ENCODE measurements at regions not wholly inside any gene's neighbourhood (a gene's known extent, or its start where the extent isn't known, plus 50 kb on each side); places are given as distances from the start of the nearest gene placed in this dataset.

- no peaks in the 10 kb centered on the region for H3K4me1 Mint-ChIP-seq
- no peaks in the 10 kb centered on the region for H3K9me3 Mint-ChIP-seq
Observed at GRCh38 chr11:15418921-15419320, 304.2 kb downstream of the INSC start.

GRCh38 chr11:15419696-15420095 lies 305.0 kb downstream of the INSC start:
- POLR2A ChIA-PET: no interaction called here
- DNase-seq: no peak
- Mint-ChIP-seq H3K27ac (no peak overlapping the region), H3K27me3 (peaks cover 2% of the 10 kb centered on the region), H3K4me3 (no peak overlapping the region), H3K4me1 (no peaks in the 10 kb centered on the region), H3K9me3 (no peaks in the 10 kb centered on the region), H3K36me3 (no peaks in the 10 kb centered on the region)
- no peak for ATAC-seq (ENCODE audit: low read depth)

More at GRCh38 chr11:15418921-15419320, 304.2 kb downstream of the INSC start:
- no peak overlapping the region for H3K4me3 Mint-ChIP-seq
- POLR2A ChIA-PET: no interaction called here
- no peaks in the 10 kb centered on the region for H3K36me3 Mint-ChIP-seq
- ATAC-seq (ENCODE audit: low read depth) (no peak), DNase-seq (no peak)
- H3K27ac Mint-ChIP-seq: no peak overlapping the region
- H3K27me3 Mint-ChIP-seq: peaks cover 3% of the 10 kb centered on the region

DNA sequence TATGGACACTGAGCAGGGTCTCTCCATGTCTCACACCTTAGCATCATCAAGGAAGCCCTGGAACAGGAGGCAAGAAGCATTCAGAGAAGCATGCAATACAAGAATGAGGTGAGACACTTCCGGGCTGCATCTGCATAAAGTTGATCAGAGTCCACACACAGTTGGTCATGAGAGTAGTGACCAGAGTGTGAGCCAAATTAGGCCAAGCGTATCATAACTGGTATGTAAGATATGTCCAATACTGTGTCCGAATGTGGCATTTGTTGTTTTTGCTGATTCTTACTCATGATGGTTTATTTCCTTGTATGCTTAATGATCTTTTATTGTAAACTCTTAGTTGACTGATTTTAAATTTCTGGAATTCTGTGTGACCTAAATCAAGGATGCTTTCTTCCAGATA lies 315.7 kb downstream of the INSC start:
- Mint-ChIP-seq H3K27ac (no peak overlapping the region), H3K36me3 (no peaks in the 10 kb centered on the region), H3K4me3 (no peak overlapping the region), H3K4me1 (no peaks in the 10 kb centered on the region), H3K9me3 (no peaks in the 10 kb centered on the region), H3K27me3 (peaks cover 2% of the 10 kb centered on the region)
- POLR2A ChIA-PET: no interaction called here
- ATAC-seq (ENCODE audit: low read depth): no peak
- no peak for DNase-seq

DNA sequence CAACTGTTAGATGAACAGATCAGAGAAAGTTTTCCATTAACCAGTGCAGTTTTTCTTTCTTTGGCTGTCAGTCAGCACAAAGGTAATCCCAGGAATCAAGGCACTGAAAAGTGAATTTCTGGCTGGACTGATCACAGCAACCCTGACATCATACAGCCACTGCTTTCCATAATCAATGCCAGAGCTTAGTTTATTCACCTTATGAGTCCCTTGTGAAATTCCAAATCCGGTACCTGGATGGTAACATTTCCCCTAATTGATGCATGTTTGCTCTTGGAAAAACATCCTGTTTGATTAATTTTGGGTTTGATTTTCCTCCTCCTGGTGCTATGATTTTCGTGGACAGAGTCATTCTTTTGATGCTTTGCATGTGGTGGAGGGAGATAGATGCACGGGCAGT lies 319.8 kb downstream of the INSC start:
- ATAC-seq (ENCODE audit: low read depth) (no peak), DNase-seq (no peak)
- no peak overlapping the region for H3K4me3 Mint-ChIP-seq
- peaks cover 2% of the 10 kb centered on the region for H3K27me3 Mint-ChIP-seq
- H3K4me1 Mint-ChIP-seq: no peaks in the 10 kb centered on the region
- no peaks in the 10 kb centered on the region for H3K36me3 Mint-ChIP-seq
- POLR2A ChIA-PET: no interaction called here
- H3K27ac Mint-ChIP-seq: no peak overlapping the region
- H3K9me3 Mint-ChIP-seq: no peaks in the 10 kb centered on the region

DNA sequence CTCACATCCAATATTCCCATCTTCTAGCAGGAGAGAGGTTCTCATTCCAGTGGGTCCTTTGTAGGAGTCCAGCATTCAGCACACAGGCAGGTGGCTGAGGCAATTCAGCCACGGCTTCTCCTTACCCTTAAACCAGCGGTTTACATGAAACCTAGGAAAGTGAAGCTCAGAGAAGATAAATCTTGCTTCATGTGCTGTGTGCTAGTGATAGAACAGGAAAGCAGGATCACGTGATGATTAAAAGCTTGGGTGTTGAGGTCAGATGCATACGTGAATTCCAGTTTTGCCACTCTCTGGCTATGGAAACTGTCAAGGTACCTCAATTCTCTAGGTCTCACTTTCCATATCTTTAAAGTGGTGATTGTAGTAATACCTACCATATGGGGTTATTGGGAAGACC lies 331.6 kb downstream of the INSC start:
- no peak overlapping the region for H3K4me3 Mint-ChIP-seq
- no peaks in the 10 kb centered on the region for H3K27me3 Mint-ChIP-seq
- no peak overlapping the region for H3K27ac Mint-ChIP-seq
- H3K36me3 Mint-ChIP-seq: no peaks in the 10 kb centered on the region
- DNase-seq (no peak), ATAC-seq (ENCODE audit: low read depth) (no peak)
- no peaks in the 10 kb centered on the region for H3K9me3 Mint-ChIP-seq
- no peaks in the 10 kb centered on the region for H3K4me1 Mint-ChIP-seq
- POLR2A ChIA-PET: no interaction called here

- Mint-ChIP-seq H3K9me3 (no peaks in the 10 kb centered on the region), H3K27ac (no peak overlapping the region), H3K36me3 (no peaks in the 10 kb centered on the region), H3K4me3 (no peak overlapping the region), H3K27me3 (no peaks in the 10 kb centered on the region), H3K4me1 (no peaks in the 10 kb centered on the region)
- DNase-seq (no peak), ATAC-seq (ENCODE audit: low read depth) (no peak)
- POLR2A ChIA-PET: no interaction called here
Observed at GRCh38 chr11:15446929-15447328, 332.2 kb downstream of the INSC start.

DNA sequence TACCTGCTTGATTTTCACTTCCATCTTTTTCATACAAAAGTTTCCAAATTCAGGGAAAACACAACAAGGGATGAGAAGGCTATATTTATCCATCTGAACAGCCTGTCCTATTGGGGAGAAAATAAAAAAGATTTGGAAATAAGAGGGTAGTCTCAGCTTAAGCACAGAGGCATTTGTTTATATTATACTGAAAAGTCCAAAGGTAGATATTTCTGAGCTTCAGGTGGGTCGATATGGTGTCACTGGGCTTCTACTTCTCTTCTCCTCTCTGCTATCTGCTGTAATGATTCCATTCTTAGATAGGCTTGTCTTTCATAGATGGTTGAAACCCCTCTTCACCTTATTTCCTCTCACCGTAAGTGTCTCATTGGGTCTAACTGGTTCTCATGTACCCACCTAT lies 337.0 kb downstream of the INSC start:
- H3K4me1 Mint-ChIP-seq: no peaks in the 10 kb centered on the region
- no peak overlapping the region for H3K4me3 Mint-ChIP-seq
- POLR2A ChIA-PET: no interaction called here
- no peak for DNase-seq
- H3K36me3 Mint-ChIP-seq: no peaks in the 10 kb centered on the region
- H3K27ac Mint-ChIP-seq: no peak overlapping the region
- H3K27me3 Mint-ChIP-seq: no peaks in the 10 kb centered on the region
- H3K9me3 Mint-ChIP-seq: no peaks in the 10 kb centered on the region
- ATAC-seq (ENCODE audit: low read depth): no peak

- no peaks in the 10 kb centered on the region for H3K27me3 Mint-ChIP-seq
- POLR2A ChIA-PET: no interaction called here
- ATAC-seq (ENCODE audit: low read depth): no peak
Observed at GRCh38 chr11:15453211-15453765, 338.6 kb downstream of the INSC start.

GRCh38 chr11:15468466-15468865 lies 353.7 kb downstream of the INSC start:
- H3K4me1 Mint-ChIP-seq: no peaks in the 10 kb centered on the region
- ATAC-seq (ENCODE audit: low read depth) (no peak), DNase-seq (no peak)
- H3K27me3 Mint-ChIP-seq: no peaks in the 10 kb centered on the region
- H3K36me3 Mint-ChIP-seq: no peaks in the 10 kb centered on the region
- H3K9me3 Mint-ChIP-seq: no peaks in the 10 kb centered on the region
- POLR2A ChIA-PET: no interaction called here
- H3K27ac Mint-ChIP-seq: no peak overlapping the region
- H3K4me3 Mint-ChIP-seq: no peak overlapping the region

More at GRCh38 chr11:15453211-15453765, 338.6 kb downstream of the INSC start:
- H3K9me3 Mint-ChIP-seq: no peaks in the 10 kb centered on the region
- no peaks in the 10 kb centered on the region for H3K36me3 Mint-ChIP-seq
- no peak for DNase-seq
- H3K4me1 Mint-ChIP-seq: no peaks in the 10 kb centered on the region
- no peak overlapping the region for H3K4me3 Mint-ChIP-seq
- no peak overlapping the region for H3K27ac Mint-ChIP-seq

DNA sequence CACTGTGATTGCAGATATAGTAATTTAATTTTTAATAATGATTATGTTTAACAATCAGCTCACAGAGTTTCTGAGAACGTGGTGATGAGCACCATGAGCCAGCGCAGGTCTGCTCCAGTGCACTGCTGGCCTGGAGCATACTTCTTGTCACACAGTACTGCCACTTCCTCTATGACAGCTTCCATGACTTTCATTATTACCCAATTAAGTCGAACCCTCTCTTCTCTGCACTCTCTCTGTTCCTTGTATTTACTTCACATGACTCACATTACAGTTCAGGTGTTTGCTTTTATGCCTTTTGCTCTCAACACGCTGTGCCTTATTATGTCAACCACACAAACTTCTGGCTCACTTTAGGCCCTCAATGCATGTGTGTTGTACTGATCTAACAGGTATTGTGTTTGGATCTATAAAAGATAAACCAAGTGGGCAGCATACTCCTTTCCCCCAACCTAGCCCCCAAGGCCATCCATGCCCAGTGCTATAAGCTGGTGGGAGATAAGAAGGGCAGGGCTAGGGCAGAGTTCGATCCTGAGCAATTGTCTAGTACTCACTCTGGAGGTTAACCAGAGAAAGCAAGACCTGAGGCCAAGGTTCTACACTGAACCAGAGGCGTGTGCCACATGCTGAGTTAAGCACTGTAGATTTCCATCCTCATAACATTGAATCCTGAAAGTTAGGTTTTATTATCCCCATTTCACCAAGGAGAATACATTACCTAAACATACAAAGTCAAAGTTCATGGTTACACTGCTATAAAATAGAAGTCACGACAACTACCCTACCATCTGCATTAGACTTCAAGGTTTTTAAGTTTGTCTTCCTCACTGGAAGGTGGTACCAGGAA lies 356.5 kb downstream of the INSC start:
- Mint-ChIP-seq H3K36me3 (no peaks in the 10 kb centered on the region), H3K9me3 (no peaks in the 10 kb centered on the region), H3K27ac (no peak overlapping the region), H3K27me3 (no peaks in the 10 kb centered on the region), H3K4me1 (no peaks in the 10 kb centered on the region), H3K4me3 (no peak overlapping the region)
- ATAC-seq (ENCODE audit: low read depth) (no peak), DNase-seq (no peak)
- POLR2A ChIA-PET: no interaction called here

GRCh38 chr11:15471895-15472799 lies 357.4 kb downstream of the INSC start:
- no peak for DNase-seq
- H3K4me3 Mint-ChIP-seq: no peak overlapping the region
- no peaks in the 10 kb centered on the region for H3K27me3 Mint-ChIP-seq
- no peak for ATAC-seq (ENCODE audit: low read depth)
- POLR2A ChIA-PET: no interaction called here
- H3K4me1 Mint-ChIP-seq: no peaks in the 10 kb centered on the region
- no peaks in the 10 kb centered on the region for H3K9me3 Mint-ChIP-seq
- H3K36me3 Mint-ChIP-seq: no peaks in the 10 kb centered on the region
- no peak overlapping the region for H3K27ac Mint-ChIP-seq

DNA sequence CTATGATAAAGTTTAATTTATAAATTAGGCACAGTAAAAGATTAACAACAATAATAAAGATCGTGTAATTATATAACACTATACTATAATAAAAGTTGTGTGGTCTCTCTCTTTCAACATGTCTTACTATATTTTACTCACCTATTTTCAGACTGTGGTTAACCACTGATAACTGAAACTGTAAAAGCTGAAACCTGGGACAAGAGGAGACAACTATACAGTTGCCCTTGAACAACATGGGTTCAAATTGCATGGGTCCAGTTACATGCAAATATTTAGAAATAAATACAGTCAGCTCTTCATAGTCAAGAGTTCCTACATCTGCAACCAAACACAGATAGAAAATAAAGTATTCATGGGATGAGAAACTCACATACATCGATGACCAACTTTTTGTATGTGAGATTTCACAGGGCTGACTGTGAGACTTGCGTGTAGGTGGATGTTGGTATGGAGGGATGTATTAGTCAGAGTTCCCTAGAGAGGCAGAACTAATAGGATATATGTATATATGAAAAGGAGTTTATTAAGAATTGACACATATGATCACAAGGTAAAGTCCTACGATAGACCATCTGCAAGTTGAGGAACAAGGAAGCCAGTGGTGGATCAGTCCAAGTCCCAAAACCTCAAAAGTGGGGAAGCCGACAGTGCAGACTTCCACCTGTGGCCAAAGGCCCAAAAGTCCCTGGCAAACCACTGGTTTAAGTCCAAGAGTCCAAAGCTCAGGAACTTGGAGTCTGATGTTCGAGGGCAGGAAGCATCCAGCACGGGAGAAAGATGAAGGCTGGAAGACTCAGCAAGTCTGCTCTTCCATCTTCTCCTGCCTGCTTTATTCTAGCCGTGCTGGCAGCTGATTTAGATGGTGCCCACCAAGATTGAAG lies 359.5 kb downstream of the INSC start:
- H3K27ac Mint-ChIP-seq: no peak overlapping the region
- H3K36me3 Mint-ChIP-seq: no peaks in the 10 kb centered on the region
- no peak for DNase-seq
- H3K4me3 Mint-ChIP-seq: no peak overlapping the region
- no peak for ATAC-seq (ENCODE audit: low read depth)
- no peaks in the 10 kb centered on the region for H3K27me3 Mint-ChIP-seq
- no peaks in the 10 kb centered on the region for H3K9me3 Mint-ChIP-seq
- H3K4me1 Mint-ChIP-seq: no peaks in the 10 kb centered on the region
- POLR2A ChIA-PET: no interaction called here

- no peaks in the 10 kb centered on the region for H3K36me3 Mint-ChIP-seq
- ATAC-seq (ENCODE audit: low read depth) (no peak), DNase-seq (no peak)
- H3K27ac Mint-ChIP-seq: no peak overlapping the region
- POLR2A ChIA-PET: no interaction called here
- H3K27me3 Mint-ChIP-seq: no peaks in the 10 kb centered on the region
- no peaks in the 10 kb centered on the region for H3K9me3 Mint-ChIP-seq
- no peaks in the 10 kb centered on the region for H3K4me1 Mint-ChIP-seq
- H3K4me3 Mint-ChIP-seq: no peak overlapping the region
Observed at GRCh38 chr11:15476371-15476917, 361.7 kb downstream of the INSC start.

Data from activated naive CD8-positive, alpha-beta T cell treated with anti-CD3 and anti-CD28 coated beads, Interleukin-2, amount 10 ng/mL, durations not matched to agents 7 days and 5 days (primary cell).